Lower lobe of right lung (tissue), 2 donors: ENCODE measurements at regions not wholly inside any gene's neighbourhood (a gene's known extent, or its start where the extent isn't known, plus 50 kb on each side); places are given as distances from the start of the nearest gene placed in this dataset.

Source experiments
- ATAC-seq, 2 donors: fragments of 200-7000 bp; cut with Tn5 transposase; one replicate each; pipeline ENCODE4 v1.9.1; 2020 to 2022; ENCODE audit warnings: mild to moderate bottlenecking in 2 of 2, moderate library complexity in 2 of 2
- DNase-seq: peaks from one replicate; pipeline ENCODE4 v3.0.0-alpha.2; 2020
- H3K27ac ChIP-seq: fragments of 200-600 bp; one replicate; pipeline ENCODE4 v1.8.0; 2022
- H3K27me3 ChIP-seq: fragments of 200-600 bp; one replicate; pipeline ENCODE4 v1.8.0; 2022; ENCODE audit warnings: low read depth
- H3K36me3 ChIP-seq: fragments of 200-600 bp; one replicate; pipeline ENCODE4 v1.8.0; 2022; ENCODE audit warnings: mild to moderate bottlenecking
- H3K4me1 ChIP-seq: fragments of 200-600 bp; one replicate; pipeline ENCODE4 v1.8.0; 2022
- H3K4me3 ChIP-seq: fragments of 200-600 bp; one replicate; pipeline ENCODE4 v1.8.0; 2022; ENCODE audit warnings: mild to moderate bottlenecking
- H3K9me3 ChIP-seq: fragments of 200-600 bp; one replicate; pipeline ENCODE4 v1.8.0; 2022
- CTCF ChIP-seq: fragments of 200-600 bp; IDR thresholded peaks from one replicate; pipeline ENCODE4 v1.8.0; 2022; ENCODE audit warnings: antibody characterized with exemption, mild to moderate bottlenecking
- intact Hi-C: fragments of 100-400 bp; cut with DNase I; formaldehyde crosslinking; loops from one replicate; pipeline ENCODE4 v1.11.0; 2022
- donor health status: DM: no; HTN: yes; CAD: no; lungs with severe emphysema.

- H3K4me3 ChIP-seq, result no peak overlapping the region
- DNase-seq (no peak), ATAC-seq (no peak)
- H3K4me1 ChIP-seq, result no peaks in the 10 kb centered on the region
- H3K27me3 ChIP-seq, result no peaks in the 10 kb centered on the region
- intact Hi-C loops, result no loop called here
- H3K27ac ChIP-seq, result no peak overlapping the region
- no peaks in the 10 kb centered on the region for H3K36me3 ChIP-seq
- H3K9me3 ChIP-seq, result no peaks in the 10 kb centered on the region
- no peak for TF ChIP-seq CTCF
Measured at GRCh38 chr5:152337484-152337883, 67.6 kb downstream of the NMUR2 start.

DNA sequence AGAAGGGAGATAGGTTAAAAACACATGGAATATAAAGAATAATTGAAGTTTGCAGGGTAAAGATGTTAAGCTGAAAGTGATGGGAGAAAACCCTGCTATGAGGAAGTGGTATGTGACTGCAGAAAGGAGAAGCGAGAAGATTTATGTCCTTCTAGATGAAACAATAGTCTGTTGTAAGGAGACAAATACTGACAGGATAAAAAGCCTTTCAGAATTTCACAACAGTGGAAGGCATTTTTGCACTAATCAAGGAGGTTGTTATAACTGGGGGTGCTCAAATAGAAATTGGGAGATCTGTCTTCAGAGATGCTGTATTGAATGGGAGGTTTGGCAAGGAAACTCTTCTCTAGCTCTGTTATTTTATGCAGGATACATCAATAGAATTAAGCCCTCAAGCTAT, 69.6 kb downstream of the NMUR2 start:
- Histone ChIP-seq H3K4me3 (no peak overlapping the region), H3K36me3 (no peaks in the 10 kb centered on the region), H3K9me3 (no peaks in the 10 kb centered on the region), H3K27me3 (no peaks in the 10 kb centered on the region), H3K4me1 (no peaks in the 10 kb centered on the region), H3K27ac (no peak overlapping the region)
- intact Hi-C loops, result no loop called here
- TF ChIP-seq CTCF, result no peak
- DNase-seq (no peak), ATAC-seq (no peak)

DNA sequence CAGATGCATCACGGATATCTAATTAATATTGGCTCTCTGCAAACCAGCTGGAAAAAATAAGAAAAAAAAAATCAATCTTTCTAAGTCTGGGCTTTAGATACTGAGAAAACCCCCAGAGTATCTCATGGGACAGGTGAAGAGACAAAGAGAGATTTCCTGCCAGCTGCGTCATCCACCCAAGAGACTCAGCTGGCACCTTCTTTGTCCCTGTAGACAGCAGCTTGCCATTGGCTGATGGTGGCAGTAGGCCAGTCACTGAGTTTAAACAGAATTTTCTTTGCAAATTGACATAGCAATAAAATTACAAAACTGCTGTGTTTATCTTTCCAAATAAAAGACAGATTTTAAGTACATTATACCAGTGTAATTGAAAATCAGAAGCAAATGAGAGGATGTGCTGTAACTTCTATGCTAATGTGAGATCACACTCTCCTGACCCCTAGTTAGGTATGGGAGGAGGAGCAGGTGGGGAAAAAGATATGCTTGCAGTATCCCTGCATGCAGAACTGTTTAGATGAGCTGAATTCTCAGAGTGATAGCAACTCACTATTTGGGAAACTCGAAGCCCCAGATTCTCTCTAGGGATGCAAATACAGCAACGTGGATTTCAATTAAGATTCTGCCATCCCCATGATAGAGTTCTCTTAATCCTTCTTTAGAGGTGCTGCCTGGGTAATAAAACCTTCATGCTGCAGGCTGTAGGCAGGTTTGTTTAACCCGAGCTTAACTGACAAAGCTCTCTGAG, 72.2 kb downstream of the NMUR2 start:
- no peak for DNase-seq
- no peak for ATAC-seq
- Histone ChIP-seq H3K9me3 (no peaks in the 10 kb centered on the region), H3K4me3 (no peak overlapping the region), H3K4me1 (no peaks in the 10 kb centered on the region), H3K36me3 (no peaks in the 10 kb centered on the region), H3K27ac (no peak overlapping the region), H3K27me3 (no peaks in the 10 kb centered on the region)
- intact Hi-C loops, result no loop called here
- no peak for TF ChIP-seq CTCF

- H3K27me3 ChIP-seq, result no peaks in the 10 kb centered on the region
Measured at GRCh38 chr5:152331718-152332117, 73.4 kb downstream of the NMUR2 start.

GRCh38 chr5:152331006-152331405, 74.1 kb downstream of the NMUR2 start:
- no peak for TF ChIP-seq CTCF
- ATAC-seq (peak; percentile 24 to 59), DNase-seq (no peak)
- Histone ChIP-seq H3K27me3 (no peaks in the 10 kb centered on the region), H3K4me1 (no peaks in the 10 kb centered on the region), H3K27ac (no peak overlapping the region), H3K9me3 (no peaks in the 10 kb centered on the region), H3K4me3 (no peak overlapping the region), H3K36me3 (no peaks in the 10 kb centered on the region)
- intact Hi-C loops, result no loop called here

More at GRCh38 chr5:152331718-152332117, 73.4 kb downstream of the NMUR2 start:
- intact Hi-C loops, result no loop called here
- H3K27ac ChIP-seq, result no peak overlapping the region
- no peak for DNase-seq
- no peaks in the 10 kb centered on the region for H3K36me3 ChIP-seq
- no peak for ATAC-seq
- no peaks in the 10 kb centered on the region for H3K9me3 ChIP-seq
- no peak for TF ChIP-seq CTCF
- H3K4me3 ChIP-seq, result no peak overlapping the region
- H3K4me1 ChIP-seq, result no peaks in the 10 kb centered on the region
